ENCODE measurements at regions not wholly inside any gene's neighbourhood (a gene's known extent, or its start where the extent isn't known, plus 50 kb on each side); places are given as distances from the start of the nearest gene placed in this dataset.
"Not testable (repeated sequence)": the region's sequence is repeated elsewhere in the genome, so short reads cannot be mapped to it uniquely, and the experiment has no call there.

- no peaks in the 10 kb centered on the region for H3K9me3 Mint-ChIP-seq
- peak; percentile 72 for DNase-seq (ENCODE audit: extremely low spot score, unreplicated experiment)
- peak; percentile 76 for TF ChIP-seq CTCF (conservative IDR thresholded peaks at IDR 0.05)
- H3K36me3 Mint-ChIP-seq: no peaks in the 10 kb centered on the region
- peaks cover 10% of the 10 kb centered on the region for H3K4me1 Mint-ChIP-seq (ENCODE audit: unreplicated experiment)
- peak overlapping the region; percentile 56 for H3K27ac Mint-ChIP-seq
- peaks cover 56% of the 10 kb centered on the region for H3K27me3 Mint-ChIP-seq
- H3K4me3 Mint-ChIP-seq: peak overlapping the region; percentile 87
Observed at GRCh38 chr20:1802385-1803060, 92.7 kb upstream of the SIRPA start.

DNA sequence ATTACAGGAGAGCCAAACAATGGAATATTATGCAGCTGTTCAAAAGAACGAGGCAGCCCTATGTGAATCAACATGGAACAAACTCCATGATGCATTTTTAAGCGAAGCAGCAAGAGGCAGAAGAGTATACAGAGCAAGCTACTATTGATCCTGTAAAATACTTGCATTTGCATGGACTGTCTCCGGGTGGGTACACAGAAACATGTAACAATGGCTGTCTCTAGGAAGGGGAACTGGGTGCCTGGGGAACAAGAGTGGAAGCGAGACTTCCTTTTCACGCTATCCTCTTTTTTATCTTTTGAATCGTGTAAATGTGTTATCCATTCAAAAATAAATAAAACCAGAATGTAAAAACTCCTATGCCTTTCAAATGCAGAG, 93.3 kb upstream of the SIRPA start:
- Mint-ChIP-seq H3K9me3 (no peaks in the 10 kb centered on the region), H3K36me3 (no peaks in the 10 kb centered on the region), H3K4me1 (ENCODE audit: unreplicated experiment) (peaks cover 10% of the 10 kb centered on the region), H3K27me3 (peaks cover 53% of the 10 kb centered on the region), H3K27ac (peak overlapping the region; percentile 56), H3K4me3 (peak overlapping the region; percentile 87)
- peak; percentile 13 for DNase-seq (ENCODE audit: extremely low spot score, unreplicated experiment)
- no peak for TF ChIP-seq CTCF (conservative IDR thresholded peaks at IDR 0.05)

DNA sequence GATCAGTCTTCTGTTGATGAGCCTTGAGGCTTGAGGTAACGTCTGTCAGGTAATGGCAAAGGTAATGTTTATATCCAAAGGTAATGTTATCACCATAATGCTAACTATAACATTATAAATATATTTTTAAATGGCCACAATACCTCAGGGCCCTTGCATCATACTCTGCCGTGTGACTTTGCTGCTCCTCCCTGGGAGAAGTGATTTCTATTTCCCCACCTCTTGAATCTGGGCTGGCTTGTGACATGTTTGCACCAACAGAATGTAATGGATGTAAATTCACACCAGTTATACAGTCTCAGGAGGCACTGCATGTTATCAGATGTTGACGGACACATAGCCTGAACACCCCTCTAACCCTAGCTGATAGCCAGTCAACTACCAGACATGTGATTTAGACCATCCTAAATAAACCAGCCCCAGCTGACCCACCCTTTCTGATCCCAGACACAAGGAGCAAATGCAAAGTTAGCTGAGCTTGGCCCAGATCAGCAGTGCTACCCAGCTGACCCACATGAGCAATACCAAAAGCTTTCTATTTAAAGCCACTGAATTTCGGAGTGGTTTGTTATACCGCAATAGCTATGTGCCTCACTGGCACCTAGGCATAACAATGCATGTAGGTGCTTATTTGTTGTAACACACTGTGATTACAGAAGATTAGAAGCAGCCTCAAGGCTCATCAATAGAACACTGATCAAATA, 93.8 kb upstream of the SIRPA start:
- no peak overlapping the region for H3K27ac Mint-ChIP-seq
- no peak for TF ChIP-seq CTCF (conservative IDR thresholded peaks at IDR 0.05)
- H3K4me3 Mint-ChIP-seq: peak overlapping the region; percentile 87
- H3K4me1 Mint-ChIP-seq (ENCODE audit: unreplicated experiment): peaks cover 10% of the 10 kb centered on the region
- no peaks in the 10 kb centered on the region for H3K36me3 Mint-ChIP-seq
- H3K27me3 Mint-ChIP-seq: peaks cover 54% of the 10 kb centered on the region
- DNase-seq (ENCODE audit: extremely low spot score, unreplicated experiment): peak; percentile 27
- H3K9me3 Mint-ChIP-seq: no peaks in the 10 kb centered on the region

DNA sequence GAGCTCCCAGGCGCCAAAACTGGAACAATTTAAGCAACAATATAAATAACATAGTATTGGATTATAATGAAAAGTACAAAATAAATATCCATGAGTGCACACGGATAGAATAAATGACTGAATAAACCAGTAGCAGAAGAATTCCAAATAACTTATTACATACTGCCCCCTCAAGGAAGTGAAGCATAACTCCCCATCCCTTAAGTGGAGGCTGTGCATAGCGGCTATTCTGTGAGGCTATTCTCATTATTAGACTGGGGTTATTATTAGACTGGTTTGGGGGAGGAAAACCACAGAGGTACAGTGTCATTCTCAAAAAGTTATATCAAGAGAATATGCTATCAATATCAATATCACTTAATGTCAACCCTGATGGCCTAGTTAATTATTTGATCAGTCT, 94.4 kb upstream of the SIRPA start:
- H3K27me3 Mint-ChIP-seq: peaks cover 54% of the 10 kb centered on the region
- H3K36me3 Mint-ChIP-seq: no peaks in the 10 kb centered on the region
- no peak overlapping the region for H3K27ac Mint-ChIP-seq
- H3K4me3 Mint-ChIP-seq: peak overlapping the region; percentile 41
- no peak for DNase-seq (ENCODE audit: extremely low spot score, unreplicated experiment)
- H3K9me3 Mint-ChIP-seq: no peaks in the 10 kb centered on the region
- H3K4me1 Mint-ChIP-seq (ENCODE audit: unreplicated experiment): peaks cover 10% of the 10 kb centered on the region
- peak; percentile 61 for TF ChIP-seq CTCF (conservative IDR thresholded peaks at IDR 0.05)

DNA sequence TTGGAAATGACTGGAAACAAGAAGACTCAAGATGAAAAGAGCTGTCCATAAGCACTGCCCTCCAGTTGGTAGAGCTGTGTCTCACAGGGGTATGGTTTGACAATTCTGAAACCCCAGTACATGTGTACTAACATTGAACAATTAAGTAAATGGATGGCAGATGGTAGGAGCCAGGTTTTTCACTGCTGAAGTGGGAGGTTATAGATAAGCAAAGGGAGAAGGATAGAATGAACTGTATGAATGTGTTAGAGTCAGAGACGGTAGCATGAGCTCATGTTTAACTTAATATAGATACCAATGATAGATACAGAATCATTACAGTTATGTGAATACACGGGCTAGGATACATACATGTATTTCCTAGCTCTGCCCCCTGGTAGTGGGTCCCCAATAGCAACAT, 95.0 kb upstream of the SIRPA start:
- Mint-ChIP-seq H3K9me3 (no peaks in the 10 kb centered on the region), H3K27me3 (peaks cover 58% of the 10 kb centered on the region), H3K4me1 (ENCODE audit: unreplicated experiment) (peaks cover 10% of the 10 kb centered on the region), H3K36me3 (no peaks in the 10 kb centered on the region), H3K4me3 (no peak overlapping the region), H3K27ac (no peak overlapping the region)
- no peak for DNase-seq (ENCODE audit: extremely low spot score, unreplicated experiment)
- TF ChIP-seq CTCF (conservative IDR thresholded peaks at IDR 0.05): no peak

DNA sequence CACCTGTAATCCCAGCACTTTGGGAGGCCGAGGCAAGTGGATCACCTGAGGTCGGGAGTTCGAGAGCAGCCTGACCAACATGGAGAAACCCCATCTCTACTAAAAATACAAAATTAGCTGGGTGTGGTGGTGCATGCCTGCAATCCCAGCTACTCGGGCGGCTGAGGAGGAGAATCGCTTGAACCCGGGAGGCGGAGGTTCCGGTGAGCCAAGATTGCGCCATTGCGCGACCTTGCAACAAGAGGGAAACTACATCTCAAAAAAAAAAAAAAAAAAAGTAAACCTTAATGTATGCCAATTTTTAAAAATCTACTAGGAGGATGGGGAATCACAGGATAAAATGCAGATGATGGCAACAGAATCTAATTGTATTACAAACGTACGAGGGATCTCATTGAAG, 95.5 kb upstream of the SIRPA start:
- H3K36me3 Mint-ChIP-seq; H3K4me1 Mint-ChIP-seq (ENCODE audit: unreplicated experiment); H3K4me3 Mint-ChIP-seq; H3K9me3 Mint-ChIP-seq; H3K27ac Mint-ChIP-seq: not testable (repeated sequence)
- H3K27me3 Mint-ChIP-seq: peaks cover 61% of the 10 kb centered on the region
- DNase-seq (ENCODE audit: extremely low spot score, unreplicated experiment): peak; percentile 27

All from type B pancreatic cell (in vitro differentiated cells).